ENCODE measurements at regions not wholly inside any gene's neighbourhood (a gene's known extent, or its start where the extent isn't known, plus 50 kb on each side); places are given as distances from the start of the nearest gene placed in this dataset.

- TF ChIP-seq CTCF (conservative IDR thresholded peaks at IDR 0.05; ENCODE audit: low read depth in 2 of 2) (no peak), REST (IDR thresholded peaks at IDR 0.05; ENCODE audit: unreplicated experiment) (no peak), JUNB (IDR thresholded peaks at IDR 0.05; ENCODE audit: unreplicated experiment) (no peak), ZNF114 (CRISPR knock-in tag; IDR thresholded peaks at IDR 0.05) (no peak)
Measured at GRCh38 chr7:18425838-18426445, 69.6 kb upstream of the HDAC9 start.

Measured in GM23338 (cell line).